ENCODE measurements at regions not wholly inside any gene's neighbourhood (a gene's known extent, or its start where the extent isn't known, plus 50 kb on each side); places are given as distances from the start of the nearest gene placed in this dataset.

- TF ChIP-seq CTCF (IDR thresholded peaks at IDR 0.05) (no peak), POLR2A (IDR thresholded peaks at IDR 0.05) (no peak)
These were observed 284.5 kb upstream of the SEMA6D start for GRCh38 chr15:47432826-47433225.

Measured in body of pancreas (tissue), 4 donors.